ENCODE measurements at regions not wholly inside any gene's neighbourhood (a gene's known extent, or its start where the extent isn't known, plus 50 kb on each side); places are given as distances from the start of the nearest gene placed in this dataset.
"Not testable (repeated sequence)": the region's sequence is repeated elsewhere in the genome, so short reads cannot be mapped to it uniquely, and the experiment has no call there.

- H3K9me3 Mint-ChIP-seq (ENCODE audit: unreplicated experiment) = peaks cover 13% of the 10 kb centered on the region
- H3K27me3 Mint-ChIP-seq (ENCODE audit: low read depth, unreplicated experiment) = peaks cover 12% of the 10 kb centered on the region
- peaks cover 3% of the 10 kb centered on the region for H3K4me1 Mint-ChIP-seq (ENCODE audit: low read depth, unreplicated experiment)
- H3K27ac Mint-ChIP-seq (ENCODE audit: unreplicated experiment) = no peak overlapping the region
- H3K27ac ChIP-seq (ENCODE audit: low read depth, low read length) = no peak overlapping the region
- no peak overlapping the region for H3K9ac ChIP-seq (ENCODE audit: low read length)
- DNase-seq (ENCODE audit: low read depth) (no peak), FAIRE-seq (no peak)
- H3K4me2 ChIP-seq (ENCODE audit: low read length) = no peak overlapping the region
- no peak overlapping the region for H3K4me3 Mint-ChIP-seq (ENCODE audit: unreplicated experiment)
- H3K27me3 ChIP-seq (ENCODE audit: insufficient read depth, low read length) = no peaks in the 10 kb centered on the region
- H3K79me2 ChIP-seq (ENCODE audit: insufficient read depth, low read length) = no peaks in the 10 kb centered on the region
- no peak overlapping the region for H3K4me3 ChIP-seq (ENCODE audit: insufficient read depth, low read depth, low read length)
- no peaks in the 10 kb centered on the region for H3K9me3 ChIP-seq (ENCODE audit: insufficient read depth, low read depth, low read length)
- H3K36me3 ChIP-seq (ENCODE audit: insufficient read depth, low read length) = no peaks in the 10 kb centered on the region
- H4K20me1 ChIP-seq (ENCODE audit: insufficient read depth, low read length) = no peaks in the 10 kb centered on the region
- H3K36me3 Mint-ChIP-seq (ENCODE audit: low read depth, unreplicated experiment) = peaks cover 6% of the 10 kb centered on the region
- no peaks in the 10 kb centered on the region for H3K4me1 ChIP-seq (ENCODE audit: insufficient read depth, low read length)
- H2AFZ ChIP-seq (ENCODE audit: low read depth, low read length) = no peak overlapping the region
- TF ChIP-seq CTCF (IDR thresholded peaks at IDR 0.05; ENCODE audit: insufficient read depth, low read depth, low read length) = no peak
These were observed 72.9 kb upstream of the PAX8 start for GRCh38 chr2:113351375-113352355.

DNA sequence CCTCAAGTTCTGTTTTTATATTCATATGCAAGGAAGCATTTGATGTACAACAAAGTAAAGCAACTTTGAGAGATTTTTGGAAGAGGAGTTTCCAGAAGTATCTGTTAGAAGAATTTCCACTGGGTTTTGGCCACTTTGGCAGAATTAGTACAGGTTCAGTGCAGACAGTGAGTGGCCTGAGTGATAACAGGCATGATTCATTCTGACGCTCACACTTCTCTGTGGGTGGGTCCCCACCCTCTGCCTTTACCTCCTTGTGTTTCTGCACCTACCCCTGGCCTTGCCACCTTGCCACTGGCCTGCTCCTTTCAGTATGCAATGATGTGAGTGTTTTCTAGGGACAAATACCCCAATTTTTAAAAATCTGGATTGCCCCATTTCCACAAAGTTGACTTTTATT is 65.1 kb upstream of the PAX8 start:
- not testable (repeated sequence) for H3K27ac Mint-ChIP-seq (ENCODE audit: unreplicated experiment); H3K27me3 ChIP-seq (ENCODE audit: insufficient read depth, low read length); FAIRE-seq

DNA sequence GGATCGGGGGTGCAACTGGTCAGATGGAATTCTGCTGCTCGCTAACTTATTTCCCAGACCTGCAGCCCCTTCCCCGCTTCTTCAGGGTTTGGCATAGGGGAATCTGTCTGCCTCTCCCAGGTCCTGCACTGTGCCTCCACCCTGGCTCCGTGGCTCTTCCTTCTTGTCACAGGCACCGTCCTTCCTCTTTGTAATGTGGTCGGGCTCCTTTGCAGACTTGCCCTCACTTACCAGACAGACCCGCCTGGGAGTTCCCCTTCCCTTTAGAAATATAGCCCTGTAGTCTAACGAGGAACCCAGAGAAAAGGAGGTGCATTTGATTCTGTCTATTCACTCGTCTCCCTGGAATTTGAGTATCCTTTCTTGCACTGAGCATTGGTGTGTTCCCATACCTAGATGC is 63.9 kb upstream of the PAX8 start:
- Mint-ChIP-seq H3K4me3 (ENCODE audit: unreplicated experiment) (no peak overlapping the region), H3K36me3 (ENCODE audit: low read depth, unreplicated experiment) (peaks cover 3% of the 10 kb centered on the region), H3K9me3 (ENCODE audit: unreplicated experiment) (peaks cover 3% of the 10 kb centered on the region), H3K27ac (ENCODE audit: unreplicated experiment) (no peak overlapping the region), H3K27me3 (ENCODE audit: low read depth, unreplicated experiment) (peaks cover 8% of the 10 kb centered on the region), H3K4me1 (ENCODE audit: low read depth, unreplicated experiment) (peaks cover 23% of the 10 kb centered on the region)
- Histone ChIP-seq H3K27ac (ENCODE audit: low read depth, low read length) (no peak overlapping the region), H3K4me3 (ENCODE audit: insufficient read depth, low read depth, low read length) (no peak overlapping the region), H3K79me2 (ENCODE audit: insufficient read depth, low read length) (no peaks in the 10 kb centered on the region), H3K36me3 (ENCODE audit: insufficient read depth, low read length) (no peaks in the 10 kb centered on the region), H3K9ac (ENCODE audit: low read length) (no peak overlapping the region), H3K27me3 (ENCODE audit: insufficient read depth, low read length) (no peaks in the 10 kb centered on the region), H2AFZ (ENCODE audit: low read depth, low read length) (no peak overlapping the region), H4K20me1 (ENCODE audit: insufficient read depth, low read length) (no peaks in the 10 kb centered on the region), H3K4me2 (ENCODE audit: low read length) (no peak overlapping the region), H3K4me1 (ENCODE audit: insufficient read depth, low read length) (peaks cover 8% of the 10 kb centered on the region), H3K9me3 (ENCODE audit: insufficient read depth, low read depth, low read length) (no peaks in the 10 kb centered on the region)
- no peak for FAIRE-seq
- DNase-seq (ENCODE audit: low read depth) = no peak
- TF ChIP-seq EZH2 (IDR thresholded peaks at IDR 0.05; ENCODE audit: insufficient read depth, low read length) (no peak), CTCF (IDR thresholded peaks at IDR 0.05; ENCODE audit: insufficient read depth, low read depth, low read length) (no peak)

More for the DNA sequence above, 65.1 kb upstream of the PAX8 start:
- not testable (repeated sequence) for H2AFZ ChIP-seq (ENCODE audit: low read depth, low read length); H3K4me3 ChIP-seq (ENCODE audit: insufficient read depth, low read depth, low read length); H3K36me3 ChIP-seq (ENCODE audit: insufficient read depth, low read length); H3K36me3 Mint-ChIP-seq (ENCODE audit: low read depth, unreplicated experiment); H3K9me3 ChIP-seq (ENCODE audit: insufficient read depth, low read depth, low read length); H3K4me1 ChIP-seq (ENCODE audit: insufficient read depth, low read length); H3K9ac ChIP-seq (ENCODE audit: low read length); H3K79me2 ChIP-seq (ENCODE audit: insufficient read depth, low read length); H3K9me3 Mint-ChIP-seq (ENCODE audit: unreplicated experiment); DNase-seq (ENCODE audit: low read depth); H4K20me1 ChIP-seq (ENCODE audit: insufficient read depth, low read length); H3K4me2 ChIP-seq (ENCODE audit: low read length); H3K27ac ChIP-seq (ENCODE audit: low read depth, low read length); H3K27me3 Mint-ChIP-seq (ENCODE audit: low read depth, unreplicated experiment); H3K4me3 Mint-ChIP-seq (ENCODE audit: unreplicated experiment)
- H3K4me1 Mint-ChIP-seq (ENCODE audit: low read depth, unreplicated experiment) = peaks cover 23% of the 10 kb centered on the region

DNA sequence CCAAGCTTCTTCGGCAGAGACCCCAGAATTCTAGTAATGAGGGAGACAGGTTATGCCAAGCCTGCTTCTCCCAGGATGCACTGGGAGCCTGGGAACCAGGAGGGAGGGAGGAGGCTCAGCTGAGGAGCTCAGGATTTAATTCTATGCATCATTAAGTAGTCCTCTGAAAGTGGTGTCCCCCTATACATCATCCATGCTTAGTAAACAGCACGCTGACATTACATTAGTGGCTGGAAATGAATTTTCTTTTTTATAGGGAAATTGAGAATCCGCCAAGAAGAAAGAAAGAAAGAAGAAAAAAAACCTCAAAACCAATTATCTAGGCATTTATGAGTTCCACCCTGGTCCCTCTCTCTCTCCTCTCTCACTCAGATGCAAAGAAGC is 63.1 kb upstream of the PAX8 start:
- H3K36me3 ChIP-seq (ENCODE audit: insufficient read depth, low read length); FAIRE-seq; H2AFZ ChIP-seq (ENCODE audit: low read depth, low read length); DNase-seq (ENCODE audit: low read depth); H3K9me3 ChIP-seq (ENCODE audit: insufficient read depth, low read depth, low read length); H3K36me3 Mint-ChIP-seq (ENCODE audit: low read depth, unreplicated experiment); H3K4me3 ChIP-seq (ENCODE audit: insufficient read depth, low read depth, low read length); H3K4me2 ChIP-seq (ENCODE audit: low read length); H3K4me1 ChIP-seq (ENCODE audit: insufficient read depth, low read length); H3K9ac ChIP-seq (ENCODE audit: low read length); H3K9me3 Mint-ChIP-seq (ENCODE audit: unreplicated experiment); H3K27ac Mint-ChIP-seq (ENCODE audit: unreplicated experiment); H4K20me1 ChIP-seq (ENCODE audit: insufficient read depth, low read length); H3K27me3 Mint-ChIP-seq (ENCODE audit: low read depth, unreplicated experiment); H3K4me3 Mint-ChIP-seq (ENCODE audit: unreplicated experiment); H3K79me2 ChIP-seq (ENCODE audit: insufficient read depth, low read length); H3K27ac ChIP-seq (ENCODE audit: low read depth, low read length); H3K27me3 ChIP-seq (ENCODE audit: insufficient read depth, low read length): not testable (repeated sequence)
- H3K4me1 Mint-ChIP-seq (ENCODE audit: low read depth, unreplicated experiment) = peaks cover 23% of the 10 kb centered on the region
